HEK293 (cell line): ENCODE measurements at regions not wholly inside any gene's neighbourhood (a gene's known extent, or its start where the extent isn't known, plus 50 kb on each side); places are given as distances from the start of the nearest gene placed in this dataset.

Source experiments
- CTCF ChIA-PET: fragments of 350-600 bp; formaldehyde crosslinking; extraction: SDS; loops from one replicate; lab custom pipeline; 2021; ENCODE audit warnings: antibody characterized with exemption; lab: Yijun Ruan, JAX
- POLR2A ChIA-PET: fragments of 300-600 bp; formaldehyde crosslinking; extraction: SDS; loops from one replicate; lab custom pipeline; 2020; ENCODE audit warnings: antibody characterized with exemption, inconsistent platforms; lab: Yijun Ruan, JAX
- H3K27ac ChIP-seq: fragments of 200-500 bp; sonication (Bioruptor generic); 2 replicates; pipeline ENCODE4 v1.5.1; 2014; ENCODE audit warnings: low read depth, low read length, control low read depth, inconsistent platforms; ENCODE audit errors: extremely low read depth
- H3K36me3 ChIP-seq, 2 experiments: fragments of 200-500 bp in 1 of 2; sonication (Bioruptor generic) in 1 of 2; 1 replicate in 1 of 2; 2 replicates in 1 of 2; pipeline ENCODE4 v1.5.1; 2014 to 2017; ENCODE audit warnings: inconsistent platforms in 2 of 2, low read length in 2 of 2; ENCODE audit not compliant: control insufficient read depth in 2 of 2, insufficient read depth in 1 of 2
- H3K4me1 ChIP-seq: fragments of 200-500 bp; sonication (Bioruptor generic); 2 replicates; pipeline ENCODE4 v1.5.1; 2014; ENCODE audit warnings: mild to moderate bottlenecking, low read length, inconsistent platforms; ENCODE audit not compliant: control insufficient read depth, insufficient read depth
- H3K4me3 ChIP-seq: 2 replicates; pipeline ENCODE4 v1.5.1; 2011; ENCODE audit warnings: low read depth, mild to moderate bottlenecking, control low read depth, low read length, moderate library complexity
- H3K9me3 ChIP-seq: fragments of 200-500 bp; sonication (Bioruptor generic); 2 replicates; pipeline ENCODE4 v1.5.1; 2014; ENCODE audit warnings: low read depth, low read length, inconsistent platforms; ENCODE audit not compliant: control insufficient read depth, insufficient read depth
- IKZF3 ChIP-seq: fragments of 450-650 bp; IDR thresholded peaks from 2 replicates; pipeline ENCODE4 v1.5.0; 2018; ENCODE audit warnings: missing biosample characterization, mild to moderate bottlenecking, missing genetic modification characterization, moderate library complexity
- KLF16 ChIP-seq: fragments of 450-650 bp; formaldehyde crosslinking; IDR thresholded peaks from 2 replicates; pipeline ENCODE4 v1.5.1; 2017; ENCODE audit warnings: missing biosample characterization, missing genetic modification characterization
- YY1 ChIP-seq: fragments of 450-650 bp; formaldehyde crosslinking; IDR thresholded peaks from 2 replicates; pipeline ENCODE4 v1.5.1; 2018; ENCODE audit warnings: missing biosample characterization, missing genetic modification characterization
- ZIC2 ChIP-seq: fragments of 450-650 bp; formaldehyde crosslinking; IDR thresholded peaks from 2 replicates; pipeline ENCODE4 v1.5.1; 2016; ENCODE audit warnings: missing biosample characterization, missing genetic modification characterization
- ZNF112 ChIP-seq: fragments of 450-650 bp; formaldehyde crosslinking; IDR thresholded peaks from 2 replicates; pipeline ENCODE4 v1.5.0; 2017; ENCODE audit warnings: missing biosample characterization, missing genetic modification characterization
- ZNF248 ChIP-seq: fragments of 450-650 bp; formaldehyde crosslinking; IDR thresholded peaks from 2 replicates; pipeline ENCODE4 v1.5.1; 2017; ENCODE audit warnings: missing biosample characterization, missing genetic modification characterization
- ZNF394 ChIP-seq: fragments of 450-650 bp; formaldehyde crosslinking; IDR thresholded peaks from 2 replicates; pipeline ENCODE4 v1.5.1; 2016; ENCODE audit warnings: missing biosample characterization, missing genetic modification characterization, mild to moderate bottlenecking, moderate library complexity, borderline replicate concordance
- ZNF433 ChIP-seq: fragments of 450-650 bp; formaldehyde crosslinking; IDR thresholded peaks from 2 replicates; pipeline ENCODE4 v1.5.1; 2016; ENCODE audit warnings: missing biosample characterization, missing genetic modification characterization, low read depth
- ZNF585B ChIP-seq: fragments of 450-650 bp; formaldehyde crosslinking; IDR thresholded peaks from 2 replicates; pipeline ENCODE4 v1.5.1; 2016; ENCODE audit warnings: missing biosample characterization, missing genetic modification characterization
- ZNF610 ChIP-seq: fragments of 450-650 bp; formaldehyde crosslinking; IDR thresholded peaks from 2 replicates; pipeline ENCODE4 v1.5.1; 2016; ENCODE audit warnings: missing biosample characterization, missing genetic modification characterization, borderline replicate concordance
- ZNF654 ChIP-seq: fragments of 450-650 bp; formaldehyde crosslinking; IDR thresholded peaks from 2 replicates; pipeline ENCODE4 v1.5.1; 2016; ENCODE audit warnings: low read depth, missing biosample characterization, missing genetic modification characterization
- ZNF777 ChIP-seq: fragments of 450-650 bp; formaldehyde crosslinking; IDR thresholded peaks from 2 replicates; pipeline ENCODE4 v1.5.1; 2017; ENCODE audit warnings: missing biosample characterization, missing genetic modification characterization, borderline replicate concordance
- ZNF791 ChIP-seq: fragments of 450-650 bp; formaldehyde crosslinking; IDR thresholded peaks from 2 replicates; pipeline ENCODE4 v1.5.1; 2016; ENCODE audit warnings: missing biosample characterization, missing genetic modification characterization
- ZSCAN30 ChIP-seq: fragments of 450-650 bp; IDR thresholded peaks from 2 replicates; pipeline ENCODE4 v1.5.1; 2018; ENCODE audit warnings: missing biosample characterization, mild to moderate bottlenecking, missing genetic modification characterization, moderate library complexity
- TF ChIP-seq, protein P1 (sequence below): fragments of 450-650 bp; formaldehyde crosslinking; IDR thresholded peaks from 2 replicates; pipeline ENCODE4; 2016; ENCODE audit warnings: missing biosample characterization, missing genetic modification characterization
- TF ChIP-seq, protein P2 (sequence below): fragments of 450-650 bp; formaldehyde crosslinking; IDR thresholded peaks from 2 replicates; pipeline ENCODE4 v1.5.1; 2016; ENCODE audit warnings: missing biosample characterization, missing genetic modification characterization
- TF ChIP-seq, protein P3 (sequence below): fragments of 450-650 bp; formaldehyde crosslinking; IDR thresholded peaks from 2 replicates; pipeline ENCODE4 v1.5.1; 2017; ENCODE audit warnings: missing biosample characterization, missing genetic modification characterization
- TF ChIP-seq, protein P4 (sequence below): fragments of 450-650 bp; formaldehyde crosslinking; IDR thresholded peaks from 2 replicates; pipeline ENCODE4 v1.5.1; 2016; ENCODE audit warnings: missing biosample characterization, missing genetic modification characterization
- TF ChIP-seq, protein P5 (sequence below): fragments of 450-650 bp; formaldehyde crosslinking; IDR thresholded peaks from 2 replicates; pipeline ENCODE4 v1.5.1; 2017; ENCODE audit warnings: missing biosample characterization, mild to moderate bottlenecking, missing genetic modification characterization, moderate library complexity
- TF ChIP-seq, protein P6 (sequence below): fragments of 450-650 bp; formaldehyde crosslinking; conservative IDR thresholded peaks from 2 replicates; pipeline ENCODE4 v1.5.1; 2016; ENCODE audit warnings: low read depth, missing biosample characterization, missing genetic modification characterization
- TF ChIP-seq, protein P7 (sequence below): fragments of 450-650 bp; formaldehyde crosslinking; IDR thresholded peaks from 2 replicates; pipeline ENCODE4 v1.5.1; 2016; ENCODE audit warnings: missing biosample characterization, missing genetic modification characterization

DNA sequence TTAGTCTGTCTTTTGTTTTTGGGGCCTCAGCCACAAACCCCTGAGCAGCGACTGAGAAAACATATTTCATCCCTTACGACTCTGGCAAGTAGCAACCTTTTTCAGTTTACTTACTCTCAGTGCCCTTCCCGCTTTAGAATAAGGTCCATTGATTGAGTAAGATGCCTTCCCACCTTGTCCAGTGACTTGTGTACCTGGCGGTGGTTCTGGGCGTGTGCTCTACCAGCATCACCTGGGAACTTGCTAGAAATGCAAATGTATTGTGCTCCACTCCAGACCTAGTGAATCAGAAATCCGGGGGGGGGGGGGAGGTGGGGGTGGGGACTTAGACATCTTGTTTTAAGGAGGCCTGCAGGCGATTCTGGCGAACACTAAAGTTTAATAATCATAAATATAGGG lies 72.1 kb downstream of the S1PR1 start (continued):
- TF ChIP-seq KLF16 (tag by site-specific recombination) (no peak), ZNF777 (no peak), ZNF433 (tag by site-specific recombination) (no peak), ZNF112 (tag by site-specific recombination) (no peak), ZSCAN30 (tag by site-specific recombination) (no peak)
- TF ChIP-seq, protein P1, sequence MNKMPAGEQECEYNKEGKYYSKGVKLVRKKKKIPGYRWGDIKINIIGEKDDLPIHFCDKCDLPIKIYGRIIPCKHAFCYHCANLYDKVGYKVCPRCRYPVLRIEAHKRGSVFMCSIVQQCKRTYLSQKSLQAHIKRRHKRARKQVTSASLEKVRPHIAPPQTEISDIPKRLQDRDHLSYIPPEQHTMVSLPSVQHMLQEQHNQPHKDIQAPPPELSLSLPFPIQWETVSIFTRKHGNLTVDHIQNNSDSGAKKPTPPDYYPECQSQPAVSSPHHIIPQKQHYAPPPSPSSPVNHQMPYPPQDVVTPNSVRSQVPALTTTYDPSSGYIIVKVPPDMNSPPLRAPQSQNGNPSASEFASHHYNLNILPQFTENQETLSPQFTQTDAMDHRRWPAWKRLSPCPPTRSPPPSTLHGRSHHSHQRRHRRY (tag by site-specific recombination): no peak
- TF ChIP-seq, protein P2, sequence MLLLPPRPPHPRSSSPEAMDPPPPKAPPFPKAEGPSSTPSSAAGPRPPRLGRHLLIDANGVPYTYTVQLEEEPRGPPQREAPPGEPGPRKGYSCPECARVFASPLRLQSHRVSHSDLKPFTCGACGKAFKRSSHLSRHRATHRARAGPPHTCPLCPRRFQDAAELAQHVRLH (tag by site-specific recombination): no peak
- TF ChIP-seq, protein P3, sequence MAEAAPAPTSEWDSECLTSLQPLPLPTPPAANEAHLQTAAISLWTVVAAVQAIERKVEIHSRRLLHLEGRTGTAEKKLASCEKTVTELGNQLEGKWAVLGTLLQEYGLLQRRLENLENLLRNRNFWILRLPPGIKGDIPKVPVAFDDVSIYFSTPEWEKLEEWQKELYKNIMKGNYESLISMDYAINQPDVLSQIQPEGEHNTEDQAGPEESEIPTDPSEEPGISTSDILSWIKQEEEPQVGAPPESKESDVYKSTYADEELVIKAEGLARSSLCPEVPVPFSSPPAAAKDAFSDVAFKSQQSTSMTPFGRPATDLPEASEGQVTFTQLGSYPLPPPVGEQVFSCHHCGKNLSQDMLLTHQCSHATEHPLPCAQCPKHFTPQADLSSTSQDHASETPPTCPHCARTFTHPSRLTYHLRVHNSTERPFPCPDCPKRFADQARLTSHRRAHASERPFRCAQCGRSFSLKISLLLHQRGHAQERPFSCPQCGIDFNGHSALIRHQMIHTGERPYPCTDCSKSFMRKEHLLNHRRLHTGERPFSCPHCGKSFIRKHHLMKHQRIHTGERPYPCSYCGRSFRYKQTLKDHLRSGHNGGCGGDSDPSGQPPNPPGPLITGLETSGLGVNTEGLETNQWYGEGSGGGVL (tag by site-specific recombination): no peak

DNA sequence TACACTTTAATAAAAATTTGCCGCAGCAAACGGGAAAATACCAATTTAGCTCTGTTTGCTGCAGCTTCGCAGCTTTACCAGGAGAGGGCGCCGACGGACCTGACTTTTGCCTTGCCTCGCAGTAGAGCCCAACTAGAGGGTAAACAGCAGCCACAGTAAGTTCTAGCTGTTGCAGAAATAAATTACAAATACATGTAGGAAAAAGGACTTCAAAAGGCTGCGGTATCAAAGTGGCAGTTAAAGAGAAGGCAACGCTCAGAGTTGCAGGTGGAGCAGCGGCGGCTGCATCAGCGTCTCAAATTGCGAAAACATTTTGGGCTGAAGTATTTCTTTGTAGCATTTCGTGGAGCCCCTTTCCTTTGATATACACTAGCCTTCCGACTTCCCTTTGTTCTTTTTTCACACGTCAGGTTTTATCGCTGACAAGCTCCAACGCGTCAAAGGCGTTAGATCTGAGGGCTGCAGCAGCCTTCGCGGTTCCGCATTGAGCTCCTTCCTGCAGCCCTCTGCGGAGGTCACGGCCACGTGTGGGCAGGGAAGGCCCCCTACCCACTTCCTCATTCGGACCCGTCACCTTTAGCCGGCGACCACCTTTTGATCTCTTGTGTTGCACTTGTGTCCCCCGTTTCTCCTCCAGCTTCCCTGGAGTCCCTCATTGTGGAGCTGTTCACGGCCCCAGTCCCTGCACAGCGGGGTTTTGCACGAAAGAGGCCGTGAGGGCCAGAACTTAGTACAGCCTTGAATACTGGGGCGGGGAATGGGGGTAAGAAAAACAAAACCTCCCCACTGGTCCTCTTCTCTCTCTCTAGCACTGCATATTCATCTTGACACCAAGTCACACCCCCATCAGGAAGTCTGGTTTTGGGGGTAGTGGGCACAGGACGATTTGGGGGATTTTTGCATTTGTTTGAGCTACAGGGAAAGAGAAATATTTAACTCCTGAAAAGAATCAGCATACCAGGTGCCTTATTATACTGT lies 72.8 kb downstream of the S1PR1 start:
- H3K36me3 ChIP-seq: no peaks in the 10 kb centered on the region
- no peak overlapping the region for H3K4me3 ChIP-seq
- no peaks in the 10 kb centered on the region for H3K4me1 ChIP-seq
- ChIA-PET POLR2A (interaction anchor here (0.8 to 1.0 kb wide), 2 partner anchors 48 to 74 kb away, joined by 3 read pairs; no protein-coding TSS in a partner anchor), CTCF (interaction anchor here (0.5 to 3.8 kb wide), 41 partner anchors 9 to 1418 kb away, joined by 3 to 41 read pairs (median 4); no protein-coding TSS in a partner anchor)
- no peaks in the 10 kb centered on the region for H3K9me3 ChIP-seq
- no peak overlapping the region for H3K27ac ChIP-seq
- TF ChIP-seq ZNF610 (tag by site-specific recombination) (no peak), ZNF585B (tag by site-specific recombination) (no peak), ZNF654 (peak; percentile 76), YY1 (no peak), ZIC2 (tag by site-specific recombination) (no peak), IKZF3 (tag by site-specific recombination) (no peak), ZNF791 (tag by site-specific recombination) (no peak), ZNF394 (tag by site-specific recombination) (no peak), ZNF248 (tag by site-specific recombination) (no peak)
- TF ChIP-seq, protein P4, sequence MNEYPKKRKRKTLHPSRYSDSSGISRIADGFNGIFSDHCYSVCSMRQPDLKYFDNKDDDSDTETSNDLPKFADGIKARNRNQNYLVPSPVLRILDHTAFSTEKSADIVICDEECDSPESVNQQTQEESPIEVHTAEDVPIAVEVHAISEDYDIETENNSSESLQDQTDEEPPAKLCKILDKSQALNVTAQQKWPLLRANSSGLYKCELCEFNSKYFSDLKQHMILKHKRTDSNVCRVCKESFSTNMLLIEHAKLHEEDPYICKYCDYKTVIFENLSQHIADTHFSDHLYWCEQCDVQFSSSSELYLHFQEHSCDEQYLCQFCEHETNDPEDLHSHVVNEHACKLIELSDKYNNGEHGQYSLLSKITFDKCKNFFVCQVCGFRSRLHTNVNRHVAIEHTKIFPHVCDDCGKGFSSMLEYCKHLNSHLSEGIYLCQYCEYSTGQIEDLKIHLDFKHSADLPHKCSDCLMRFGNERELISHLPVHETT (tag by site-specific recombination): no peak
- TF ChIP-seq, protein P5, sequence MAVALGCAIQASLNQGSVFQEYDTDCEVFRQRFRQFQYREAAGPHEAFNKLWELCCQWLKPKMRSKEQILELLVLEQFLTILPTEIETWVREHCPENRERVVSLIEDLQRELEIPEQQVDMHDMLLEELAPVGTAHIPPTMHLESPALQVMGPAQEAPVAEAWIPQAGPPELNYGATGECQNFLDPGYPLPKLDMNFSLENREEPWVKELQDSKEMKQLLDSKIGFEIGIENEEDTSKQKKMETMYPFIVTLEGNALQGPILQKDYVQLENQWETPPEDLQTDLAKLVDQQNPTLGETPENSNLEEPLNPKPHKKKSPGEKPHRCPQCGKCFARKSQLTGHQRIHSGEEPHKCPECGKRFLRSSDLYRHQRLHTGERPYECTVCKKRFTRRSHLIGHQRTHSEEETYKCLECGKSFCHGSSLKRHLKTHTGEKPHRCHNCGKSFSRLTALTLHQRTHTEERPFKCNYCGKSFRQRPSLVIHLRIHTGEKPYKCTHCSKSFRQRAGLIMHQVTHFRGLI (tag by site-specific recombination): peak; percentile 85
- TF ChIP-seq, protein P6, sequence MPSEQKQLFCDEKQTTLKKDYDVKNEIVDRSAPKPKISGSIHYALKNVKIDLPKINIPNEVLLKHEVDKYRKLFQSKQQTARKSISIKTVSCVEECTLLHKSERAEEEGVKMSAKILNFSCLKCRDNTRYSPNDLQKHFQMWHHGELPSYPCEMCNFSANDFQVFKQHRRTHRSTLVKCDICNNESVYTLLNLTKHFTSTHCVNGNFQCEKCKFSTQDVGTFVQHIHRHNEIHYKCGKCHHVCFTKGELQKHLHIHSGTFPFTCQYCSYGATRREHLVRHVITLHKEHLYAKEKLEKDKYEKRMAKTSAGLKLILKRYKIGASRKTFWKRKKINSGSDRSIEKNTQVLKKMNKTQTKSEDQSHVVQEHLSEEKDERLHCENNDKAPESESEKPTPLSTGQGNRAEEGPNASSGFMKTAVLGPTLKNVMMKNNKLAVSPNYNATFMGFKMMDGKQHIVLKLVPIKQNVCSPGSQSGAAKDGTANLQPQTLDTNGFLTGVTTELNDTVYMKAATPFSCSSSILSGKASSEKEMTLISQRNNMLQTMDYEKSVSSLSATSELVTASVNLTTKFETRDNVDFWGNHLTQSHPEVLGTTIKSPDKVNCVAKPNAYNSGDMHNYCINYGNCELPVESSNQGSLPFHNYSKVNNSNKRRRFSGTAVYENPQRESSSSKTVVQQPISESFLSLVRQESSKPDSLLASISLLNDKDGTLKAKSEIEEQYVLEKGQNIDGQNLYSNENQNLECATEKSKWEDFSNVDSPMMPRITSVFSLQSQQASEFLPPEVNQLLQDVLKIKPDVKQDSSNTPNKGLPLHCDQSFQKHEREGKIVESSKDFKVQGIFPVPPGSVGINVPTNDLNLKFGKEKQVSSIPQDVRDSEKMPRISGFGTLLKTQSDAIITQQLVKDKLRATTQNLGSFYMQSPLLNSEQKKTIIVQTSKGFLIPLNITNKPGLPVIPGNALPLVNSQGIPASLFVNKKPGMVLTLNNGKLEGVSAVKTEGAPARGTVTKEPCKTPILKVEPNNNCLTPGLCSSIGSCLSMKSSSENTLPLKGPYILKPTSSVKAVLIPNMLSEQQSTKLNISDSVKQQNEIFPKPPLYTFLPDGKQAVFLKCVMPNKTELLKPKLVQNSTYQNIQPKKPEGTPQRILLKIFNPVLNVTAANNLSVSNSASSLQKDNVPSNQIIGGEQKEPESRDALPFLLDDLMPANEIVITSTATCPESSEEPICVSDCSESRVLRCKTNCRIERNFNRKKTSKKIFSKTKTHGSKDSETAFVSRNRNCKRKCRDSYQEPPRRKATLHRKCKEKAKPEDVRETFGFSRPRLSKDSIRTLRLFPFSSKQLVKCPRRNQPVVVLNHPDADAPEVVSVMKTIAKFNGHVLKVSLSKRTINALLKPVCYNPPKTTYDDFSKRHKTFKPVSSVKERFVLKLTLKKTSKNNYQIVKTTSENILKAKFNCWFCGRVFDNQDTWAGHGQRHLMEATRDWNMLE (tag by site-specific recombination): no peak
- TF ChIP-seq, protein P7, sequence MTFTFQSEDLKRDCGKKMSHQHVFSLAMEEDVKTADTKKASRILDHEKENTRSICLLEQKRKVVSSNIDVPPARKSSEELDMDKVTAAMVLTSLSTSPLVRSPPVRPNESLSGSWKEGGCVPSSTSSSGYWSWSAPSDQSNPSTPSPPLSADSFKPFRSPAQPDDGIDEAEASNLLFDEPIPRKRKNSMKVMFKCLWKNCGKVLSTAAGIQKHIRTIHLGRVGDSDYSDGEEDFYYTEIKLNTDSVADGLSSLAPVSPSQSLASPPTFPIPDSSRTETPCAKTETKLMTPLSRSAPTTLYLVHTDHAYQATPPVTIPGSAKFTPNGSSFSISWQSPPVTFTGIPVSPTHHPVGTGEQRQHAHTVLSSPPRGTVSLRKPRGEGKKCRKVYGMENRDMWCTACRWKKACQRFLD (tag by site-specific recombination): no peak
